Body of pancreas (tissue), 4 donors: ENCODE measurements at regions not wholly inside any gene's neighbourhood (a gene's known extent, or its start where the extent isn't known, plus 50 kb on each side); places are given as distances from the start of the nearest gene placed in this dataset.

Source experiments
- POLR2A ChIP-seq, 3 donors: fragments of 450-650 bp; IDR thresholded peaks; one replicate each; pipeline ENCODE4 v1.6.1; 2016; ENCODE audit warnings: antibody characterized with exemption in 3 of 3, mild to moderate bottlenecking in 2 of 3
- TF ChIP-seq, protein P1 (sequence below), 7 experiments: fragments of 450-650 bp in 4 of 7; fragments of 200-600 bp in 3 of 7; sonication (generic) in 3 of 7; IDR thresholded peaks; one replicate each; pipeline ENCODE4 v1.5.1; 2016 to 2019; ENCODE audit warnings: antibody characterized with exemption in 7 of 7

GRCh38 chr12:73414926-73415325 is 1122.7 kb upstream of the ATXN7L3B start:
- TF ChIP-seq, protein P1, sequence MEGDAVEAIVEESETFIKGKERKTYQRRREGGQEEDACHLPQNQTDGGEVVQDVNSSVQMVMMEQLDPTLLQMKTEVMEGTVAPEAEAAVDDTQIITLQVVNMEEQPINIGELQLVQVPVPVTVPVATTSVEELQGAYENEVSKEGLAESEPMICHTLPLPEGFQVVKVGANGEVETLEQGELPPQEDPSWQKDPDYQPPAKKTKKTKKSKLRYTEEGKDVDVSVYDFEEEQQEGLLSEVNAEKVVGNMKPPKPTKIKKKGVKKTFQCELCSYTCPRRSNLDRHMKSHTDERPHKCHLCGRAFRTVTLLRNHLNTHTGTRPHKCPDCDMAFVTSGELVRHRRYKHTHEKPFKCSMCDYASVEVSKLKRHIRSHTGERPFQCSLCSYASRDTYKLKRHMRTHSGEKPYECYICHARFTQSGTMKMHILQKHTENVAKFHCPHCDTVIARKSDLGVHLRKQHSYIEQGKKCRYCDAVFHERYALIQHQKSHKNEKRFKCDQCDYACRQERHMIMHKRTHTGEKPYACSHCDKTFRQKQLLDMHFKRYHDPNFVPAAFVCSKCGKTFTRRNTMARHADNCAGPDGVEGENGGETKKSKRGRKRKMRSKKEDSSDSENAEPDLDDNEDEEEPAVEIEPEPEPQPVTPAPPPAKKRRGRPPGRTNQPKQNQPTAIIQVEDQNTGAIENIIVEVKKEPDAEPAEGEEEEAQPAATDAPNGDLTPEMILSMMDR (IDR thresholded peaks at IDR 0.05): no peak
- no peak for TF ChIP-seq POLR2A (IDR thresholded peaks at IDR 0.05)
